IMR-90 (cell line): ENCODE measurements at regions not wholly inside any gene's neighbourhood (a gene's known extent, or its start where the extent isn't known, plus 50 kb on each side); places are given as distances from the start of the nearest gene placed in this dataset.
"Not testable (repeated sequence)": the region's sequence is repeated elsewhere in the genome, so short reads cannot be mapped to it uniquely, and the experiment has no call there.

Experiments
- ATAC-seq: fragments of 200-7000 bp; cut with Tn5 transposase; 2 replicates; pipeline ENCODE4 v1.9.1; 2020; ENCODE audit warnings: low read depth, mild to moderate bottlenecking, moderate library complexity
- BruUV-seq: library from RNA; stranded (reverse); fragments of 400-500 nt; replicated peaks from 2 replicates; lab custom pipeline; 2021; lab: Mats Ljungman, UMichigan
- CTCF ChIA-PET: fragments of 300-600 bp; formaldehyde crosslinking; extraction: SDS; loops from one replicate; lab custom pipeline; 2021; ENCODE audit warnings: antibody characterized with exemption; lab: Yijun Ruan, JAX
- POLR2A ChIA-PET: fragments of 300-600 bp; sonication (Branson Sonifier 250); formaldehyde crosslinking; loops from one replicate; lab custom pipeline; 2022; ENCODE audit warnings: antibody characterized with exemption; ENCODE audit not compliant: unreplicated experiment; lab: Charles Lee
- DNase-seq: peaks from one replicate; pipeline ENCODE4 v3.0.0; 2013
- H2AFZ ChIP-seq: replicated peaks from 2 replicates; pipeline ENCODE3; 2013; ENCODE audit warnings: low read length, mild to moderate bottlenecking; ENCODE audit not compliant: poor library complexity
- H2AK5ac ChIP-seq: 2 replicates; pipeline ENCODE4 v1.6.1; 2013; ENCODE audit warnings: low read depth, low read length, inconsistent platforms
- H2AK9ac ChIP-seq: replicated peaks from 2 replicates; pipeline ENCODE3; 2013; ENCODE audit warnings: mild to moderate bottlenecking, low read depth, low read length, moderate library complexity; ENCODE audit not compliant: poor library complexity
- H2BK120ac ChIP-seq: 2 replicates; pipeline ENCODE4 v1.6.1; 2013; ENCODE audit warnings: low read depth, low read length, inconsistent platforms
- H2BK15ac ChIP-seq: 3 replicates; pipeline ENCODE4 v1.6.1; 2013; ENCODE audit warnings: low read depth, low read length, inconsistent platforms
- H2BK20ac ChIP-seq: 2 replicates; pipeline ENCODE4 v1.6.1; 2013; ENCODE audit warnings: low read depth, mild to moderate bottlenecking, inconsistent platforms, low read length, moderate library complexity
- H2BK5ac ChIP-seq: 2 replicates; pipeline ENCODE4 v1.6.1; 2013; ENCODE audit warnings: mild to moderate bottlenecking, low read depth, low read length, inconsistent platforms; ENCODE audit not compliant: poor library complexity, severe bottlenecking
- H3K14ac ChIP-seq: replicated peaks from 2 replicates; pipeline ENCODE4 v1.6.1; 2013; ENCODE audit warnings: low read depth, low read length, inconsistent platforms
- H3K18ac ChIP-seq: 2 replicates; pipeline ENCODE4 v1.6.1; 2013; ENCODE audit warnings: low read depth, low read length, control low read depth
- H3K23ac ChIP-seq: 2 replicates; pipeline ENCODE4 v1.6.1; 2013; ENCODE audit warnings: low read depth, low read length, inconsistent platforms
- H3K27ac ChIP-seq: 2 replicates; pipeline ENCODE4 v1.5.1; 2013; ENCODE audit warnings: mild to moderate bottlenecking, control low read depth, low read length; ENCODE audit not compliant: insufficient read depth
- H3K27me3 ChIP-seq: 2 replicates; pipeline ENCODE4 v1.6.1; 2013; ENCODE audit warnings: low read length; ENCODE audit not compliant: control insufficient read depth, insufficient read depth
- H3K36me3 ChIP-seq: 2 replicates; pipeline ENCODE4 v1.6.1; 2013; ENCODE audit warnings: low read length, mixed read lengths; ENCODE audit not compliant: control insufficient read depth, insufficient read depth
- H3K4ac ChIP-seq: 2 replicates; pipeline ENCODE4 v1.6.1; 2013; ENCODE audit warnings: low read depth, low read length, inconsistent platforms
- H3K4me1 ChIP-seq: 2 replicates; pipeline ENCODE4 v1.6.1; 2013; ENCODE audit warnings: low read length, mixed read lengths; ENCODE audit not compliant: control insufficient read depth, insufficient read depth
- H3K4me2 ChIP-seq: 2 replicates; pipeline ENCODE4 v1.6.1; 2013; ENCODE audit warnings: low read depth, mild to moderate bottlenecking, control low read depth, low read length, moderate library complexity
- H3K4me3 ChIP-seq: 2 replicates; pipeline ENCODE4 v1.5.1; 2013; ENCODE audit warnings: low read depth, mild to moderate bottlenecking, control low read depth, low read length, moderate library complexity; ENCODE audit not compliant: insufficient read depth
- H3K56ac ChIP-seq: 2 replicates; pipeline ENCODE4 v1.6.1; 2013; ENCODE audit warnings: low read length, inconsistent platforms; ENCODE audit not compliant: insufficient read depth; ENCODE audit errors: extremely low read depth
- H3K79me1 ChIP-seq, 2 experiments: 2 replicates each; pipeline ENCODE4 v1.6.1; 2013; ENCODE audit warnings: low read length in 2 of 2, inconsistent platforms in 1 of 2, low read depth in 1 of 2
- H3K9ac ChIP-seq: 2 replicates; pipeline ENCODE4 v1.6.1; 2013; ENCODE audit warnings: low read depth, low read length, control low read depth
- H3K9me1 ChIP-seq: 2 replicates; pipeline ENCODE4 v1.6.1; 2013; ENCODE audit warnings: low read length, inconsistent platforms; ENCODE audit not compliant: insufficient read depth
- H3K9me3 ChIP-seq: 2 replicates; pipeline ENCODE4 v1.6.1; 2013; ENCODE audit warnings: low read length; ENCODE audit not compliant: control insufficient read depth, insufficient read depth
- H4K20me1 ChIP-seq: 2 replicates; pipeline ENCODE4 v1.6.1; 2013; ENCODE audit warnings: low read length, inconsistent platforms; ENCODE audit not compliant: insufficient read depth
- H4K5ac ChIP-seq: 2 replicates; pipeline ENCODE4 v1.6.1; 2013; ENCODE audit warnings: mild to moderate bottlenecking, low read depth, low read length, control low read depth
- H4K8ac ChIP-seq, 2 experiments: 2 replicates each; pipeline ENCODE4 v1.6.1; 2013; ENCODE audit warnings: low read depth in 2 of 2, low read length in 2 of 2, control low read depth in 1 of 2, inconsistent platforms in 1 of 2
- H4K91ac ChIP-seq: 2 replicates; pipeline ENCODE4 v1.6.1; 2013; ENCODE audit warnings: low read depth, low read length, inconsistent platforms; ENCODE audit not compliant: insufficient read depth
- WGBS, 2 experiments: methylation state at CpG; one replicate each; pipeline versions ENCODE4 v1.1.5 to v1.1.7; 2013; ENCODE audit warnings: missing lambda C conversion rate in 2 of 2; ENCODE audit not compliant: insufficient read length in 1 of 2; ENCODE audit errors: extremely low coverage in 2 of 2; 5-methylcytosine and 5-hydroxymethylcytosine counted together
- dilution Hi-C: fragments of 300-500 bp; cut with HindIII; formaldehyde crosslinking; loops from one replicate; pipeline ENCODE4 v1.14.3; 2018; ENCODE audit warnings: low sequenced_read_pairs; ENCODE audit not compliant: unreplicated experiment
- in situ Hi-C: fragments of 300-500 bp; cut with MboI; formaldehyde crosslinking; loops from 3 replicates; pipeline ENCODE4 v1.14.3; 2019; ENCODE audit warnings: low sequenced_read_pairs, inconsistent platforms, mixed read lengths
- intact Hi-C: fragments of 100-400 bp; cut with micrococcal nuclease; formaldehyde crosslinking; loops from 2 replicates; pipeline ENCODE4 v1.10.0; 2022

GRCh38 chr11:87764075-87764474 is 411.2 kb downstream of the RAB38 start:
- H2BK20ac ChIP-seq, H3K9me3 ChIP-seq, H2BK15ac ChIP-seq, H2AFZ ChIP-seq, H2BK120ac ChIP-seq, H4K91ac ChIP-seq, H2BK5ac ChIP-seq, H2AK9ac ChIP-seq, H3K9me1 ChIP-seq, H3K4ac ChIP-seq, H3K14ac ChIP-seq, H3K4me2 ChIP-seq, POLR2A ChIA-PET, intact Hi-C loops, DNase-seq, H3K27ac ChIP-seq, H3K36me3 ChIP-seq, dilution Hi-C loops, H3K18ac ChIP-seq, H3K4me1 ChIP-seq, H3K79me1 ChIP-seq, H3K23ac ChIP-seq, H3K4me3 ChIP-seq, H3K56ac ChIP-seq, H4K8ac ChIP-seq, BruUV-seq, H3K9ac ChIP-seq, H4K20me1 ChIP-seq, H2AK5ac ChIP-seq, H3K27me3 ChIP-seq, in situ Hi-C loops, ATAC-seq, H4K5ac ChIP-seq: not testable (repeated sequence)
- WGBS, 2 experiments = 65% methylated on average over 5 of the region's 9 CpGs; no CpG with 5 or more reads in 1 of the 2 experiments
- CTCF ChIA-PET = interaction anchor here (0.8 kb wide), 1 partner anchor 15 kb away, joined by 3 read pairs; no protein-coding TSS in a partner anchor
